Trophoblast cell (in vitro differentiated cells and primary cell): ENCODE measurements at regions not wholly inside any gene's neighbourhood (a gene's known extent, or its start where the extent isn't known, plus 50 kb on each side); places are given as distances from the start of the nearest gene placed in this dataset.

ENCODE experiments used
- DNase-seq, 2 donors: peaks; one replicate each; pipeline ENCODE4 v3.0.0-alpha.2; 2016
- H2AFZ ChIP-seq: 2 replicates; pipeline ENCODE4 v1.6.1; 2013; ENCODE audit warnings: low read length, moderate library complexity, mild to moderate bottlenecking; ENCODE audit not compliant: insufficient read depth, poor library complexity
- H2AK5ac ChIP-seq: 2 replicates; pipeline ENCODE4 v1.6.1; 2013; ENCODE audit warnings: mild to moderate bottlenecking, low read length
- H2BK120ac ChIP-seq: 2 replicates; pipeline ENCODE4 v1.6.1; 2013; ENCODE audit warnings: low read length, mild to moderate bottlenecking, moderate library complexity; ENCODE audit not compliant: insufficient read depth, poor library complexity
- H2BK12ac ChIP-seq: 2 replicates; pipeline ENCODE4 v1.6.1; 2013; ENCODE audit warnings: mild to moderate bottlenecking, low read length, moderate library complexity
- H2BK5ac ChIP-seq: 2 replicates; pipeline ENCODE4 v1.6.1; 2013; ENCODE audit warnings: low read length, low read depth, moderate library complexity, mild to moderate bottlenecking; ENCODE audit not compliant: poor library complexity
- H3K14ac ChIP-seq: 2 replicates; pipeline ENCODE4 v1.6.1; 2013; ENCODE audit warnings: mild to moderate bottlenecking, low read length
- H3K18ac ChIP-seq: 2 replicates; pipeline ENCODE4 v1.6.1; 2013; ENCODE audit warnings: mild to moderate bottlenecking, low read length
- H3K23ac ChIP-seq: 2 replicates; pipeline ENCODE4 v1.6.1; 2013; ENCODE audit warnings: low read length
- H3K27ac ChIP-seq: 2 replicates; pipeline ENCODE4 v1.5.1; 2013; ENCODE audit warnings: low read depth, mild to moderate bottlenecking, inconsistent platforms, low read length, moderate library complexity
- H3K27me3 ChIP-seq: 2 replicates; pipeline ENCODE4 v1.6.1; 2013; ENCODE audit warnings: inconsistent platforms, mild to moderate bottlenecking, low read length, moderate library complexity; ENCODE audit not compliant: insufficient read depth
- H3K36me3 ChIP-seq, 2 experiments: 1 replicate in 1 of 2; 2 replicates in 1 of 2; pipeline ENCODE4 v1.6.1; 2013; ENCODE audit warnings: low read length in 2 of 2, mild to moderate bottlenecking in 2 of 2, moderate library complexity in 1 of 2; ENCODE audit not compliant: insufficient read depth in 2 of 2, control insufficient read depth in 1 of 2
- H3K4ac ChIP-seq: 2 replicates; pipeline ENCODE4 v1.6.1; 2013; ENCODE audit warnings: low read depth, mild to moderate bottlenecking, low read length, moderate library complexity
- H3K4me1 ChIP-seq, 2 experiments: 1 replicate in 1 of 2; 2 replicates in 1 of 2; pipeline ENCODE4 v1.6.1; 2013; ENCODE audit warnings: low read length in 2 of 2, mild to moderate bottlenecking in 2 of 2, moderate library complexity in 1 of 2; ENCODE audit not compliant: insufficient read depth in 2 of 2, control insufficient read depth in 1 of 2
- H3K4me2 ChIP-seq: 2 replicates; pipeline ENCODE4 v1.6.1; 2013; ENCODE audit warnings: inconsistent platforms, mild to moderate bottlenecking, low read length, moderate library complexity
- H3K4me3 ChIP-seq: 2 replicates; pipeline ENCODE4 v1.5.1; 2013; ENCODE audit warnings: mild to moderate bottlenecking, low read depth, low read length, inconsistent platforms
- H3K79me1 ChIP-seq: one replicate; pipeline ENCODE4 v1.6.1; 2013; ENCODE audit warnings: low read length
- H3K79me2 ChIP-seq: 2 replicates; pipeline ENCODE4 v1.6.1; 2013; ENCODE audit warnings: low read length, mild to moderate bottlenecking; ENCODE audit not compliant: control insufficient read depth, insufficient read depth, poor library complexity
- H3K9ac ChIP-seq: 2 replicates; pipeline ENCODE4 v1.6.1; 2013; ENCODE audit warnings: mild to moderate bottlenecking, low read length
- H3K9me3 ChIP-seq: 2 replicates; pipeline ENCODE4 v1.6.1; 2013; ENCODE audit warnings: low read depth, mild to moderate bottlenecking, control low read depth, inconsistent platforms, low read length; ENCODE audit not compliant: insufficient read depth
- H4K12ac ChIP-seq: 2 replicates; pipeline ENCODE4 v1.6.1; 2013; ENCODE audit warnings: low read depth, mild to moderate bottlenecking, low read length, moderate library complexity
- H4K8ac ChIP-seq: 2 replicates; pipeline ENCODE4 v1.6.1; 2013; ENCODE audit warnings: low read depth, mild to moderate bottlenecking, low read length, moderate library complexity
- H4K91ac ChIP-seq: one replicate; pipeline ENCODE4 v1.6.1; 2013; ENCODE audit warnings: low read depth, mild to moderate bottlenecking, low read length, moderate library complexity
- WGBS: extraction: QIAGEN DNeasy Blood & Tissue Kit; methylation state at CpG from one replicate; pipeline ENCODE4 v1.1.7; 2013; ENCODE audit warnings: missing lambda C conversion rate; ENCODE audit not compliant: insufficient read length, insufficient coverage; ENCODE audit errors: extremely low coverage; 5-methylcytosine and 5-hydroxymethylcytosine counted together

GRCh38 chrX:39889704-39890103, 208.1 kb downstream of the BCOR start:
- H2AFZ ChIP-seq, result no peak overlapping the region
- no CpG with 5 or more reads among the region's 1 CpG for WGBS

GRCh38 chrX:39890807-39891206, 207.0 kb downstream of the BCOR start:
- Histone ChIP-seq H3K4me3 (no peak overlapping the region), H3K4ac (no peak overlapping the region), H3K4me2 (no peak overlapping the region), H4K91ac (no peak overlapping the region), H4K8ac (no peak overlapping the region), H2BK12ac (no peak overlapping the region), H3K9ac (no peak overlapping the region), H3K27me3 (no peaks in the 10 kb centered on the region), H3K79me2 (no peaks in the 10 kb centered on the region), H2BK5ac (no peak overlapping the region), H2BK120ac (no peak overlapping the region), H3K4me1 (no peaks in the 10 kb centered on the region), H3K23ac (no peak overlapping the region), H3K27ac (no peak overlapping the region), H3K9me3 (no peaks in the 10 kb centered on the region), H3K14ac (no peak overlapping the region), H3K36me3 (no peaks in the 10 kb centered on the region), H2AFZ (no peak overlapping the region), H3K79me1 (peaks cover 3% of the 10 kb centered on the region), H4K12ac (no peak overlapping the region), H3K18ac (no peak overlapping the region), H2AK5ac (no peak overlapping the region)
- DNase-seq, result no peak
- WGBS, result no CpG with 5 or more reads among the region's 8 CpGs

More at GRCh38 chrX:39889704-39890103, 208.1 kb downstream of the BCOR start:
- no peak overlapping the region for H3K23ac ChIP-seq
- no peak overlapping the region for H2BK12ac ChIP-seq
- no peaks in the 10 kb centered on the region for H3K4me1 ChIP-seq
- no peak overlapping the region for H3K4me3 ChIP-seq
- no peak overlapping the region for H2BK120ac ChIP-seq
- no peak overlapping the region for H3K4ac ChIP-seq
- no peak overlapping the region for H3K4me2 ChIP-seq
- no peak overlapping the region for H3K14ac ChIP-seq
- no peak overlapping the region for H2BK5ac ChIP-seq
- no peaks in the 10 kb centered on the region for H3K27me3 ChIP-seq
- no peaks in the 10 kb centered on the region for H3K79me1 ChIP-seq
- H2AK5ac ChIP-seq, result no peak overlapping the region
- no peak overlapping the region for H4K91ac ChIP-seq
- H3K27ac ChIP-seq, result no peak overlapping the region
- no peak for DNase-seq
- H3K9me3 ChIP-seq, result no peaks in the 10 kb centered on the region
- no peak overlapping the region for H4K8ac ChIP-seq
- H3K9ac ChIP-seq, result no peak overlapping the region
- no peak overlapping the region for H3K18ac ChIP-seq
- no peaks in the 10 kb centered on the region for H3K79me2 ChIP-seq
- no peak overlapping the region for H4K12ac ChIP-seq
- no peaks in the 10 kb centered on the region for H3K36me3 ChIP-seq

DNA sequence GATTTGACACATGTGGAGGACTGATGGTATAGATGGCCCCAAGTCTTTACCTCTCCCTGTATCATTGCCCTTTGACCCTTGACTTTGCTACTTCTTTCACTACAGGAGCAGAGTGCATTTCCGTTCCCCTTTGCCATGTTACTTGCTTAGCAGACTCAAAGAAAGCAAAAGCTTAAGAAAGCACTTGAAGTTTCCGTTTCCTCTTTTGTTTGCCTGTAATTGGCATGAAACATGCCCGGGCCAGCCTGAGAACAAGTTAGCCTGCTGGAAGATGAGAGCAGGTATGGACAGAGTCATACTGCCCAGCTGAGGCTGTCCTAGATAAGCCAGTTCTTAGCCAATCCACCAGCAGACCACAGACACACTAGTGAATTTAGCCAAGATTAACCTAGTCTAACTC, 206.0 kb downstream of the BCOR start:
- H3K4me2 ChIP-seq, result no peak overlapping the region
- WGBS, result no CpG with 5 or more reads among the region's 3 CpGs
- H4K12ac ChIP-seq, result no peak overlapping the region
- H2AK5ac ChIP-seq, result no peak overlapping the region
- H3K4ac ChIP-seq, result no peak overlapping the region
- no peaks in the 10 kb centered on the region for H3K9me3 ChIP-seq
- no peak overlapping the region for H4K8ac ChIP-seq
- H3K79me2 ChIP-seq, result no peaks in the 10 kb centered on the region
- H2AFZ ChIP-seq, result no peak overlapping the region
- H3K4me1 ChIP-seq, result peaks cover under 1% of the 10 kb centered on the region in 2 experiments
- no peaks in the 10 kb centered on the region for H3K27me3 ChIP-seq
- H3K36me3 ChIP-seq, result no peaks in the 10 kb centered on the region
- H3K79me1 ChIP-seq, result peaks cover 3% of the 10 kb centered on the region
- H3K4me3 ChIP-seq, result no peak overlapping the region
- no peak overlapping the region for H3K18ac ChIP-seq
- H3K9ac ChIP-seq, result no peak overlapping the region
- no peak overlapping the region for H3K14ac ChIP-seq
- no peak overlapping the region for H3K27ac ChIP-seq
- H4K91ac ChIP-seq, result no peak overlapping the region
- no peak overlapping the region for H2BK120ac ChIP-seq
- no peak overlapping the region for H2BK5ac ChIP-seq
- no peak overlapping the region for H3K23ac ChIP-seq
- H2BK12ac ChIP-seq, result no peak overlapping the region
- no peak for DNase-seq

- Histone ChIP-seq H3K14ac (no peak overlapping the region), H4K91ac (no peak overlapping the region), H3K27ac (no peak overlapping the region), H3K79me2 (no peaks in the 10 kb centered on the region), H3K4me1 (peaks cover 12% of the 10 kb centered on the region in 2 experiments), H4K8ac (no peak overlapping the region), H2AFZ (no peak overlapping the region), H3K4me2 (no peak overlapping the region), H3K36me3 (no peaks in the 10 kb centered on the region), H3K4me3 (no peak overlapping the region), H3K18ac (no peak overlapping the region), H3K4ac (no peak overlapping the region), H2BK5ac (no peak overlapping the region), H3K9me3 (no peaks in the 10 kb centered on the region), H2AK5ac (no peak overlapping the region), H3K79me1 (peaks cover 10% of the 10 kb centered on the region), H3K9ac (no peak overlapping the region), H2BK120ac (no peak overlapping the region), H4K12ac (no peak overlapping the region), H2BK12ac (peak overlapping the region; percentile 22), H3K27me3 (no peaks in the 10 kb centered on the region), H3K23ac (no peak overlapping the region)
- WGBS, result no CpG with 5 or more reads among the region's 12 CpGs
- no peak for DNase-seq
Observed at GRCh38 chrX:39893417-39894338, 204.1 kb downstream of the BCOR start.
